NT2/D1 (cell line): ENCODE measurements at regions not wholly inside any gene's neighbourhood (a gene's known extent, or its start where the extent isn't known, plus 50 kb on each side); places are given as distances from the start of the nearest gene placed in this dataset.
A peak's percentile ranks its signal among the peaks of the same experiment; 100 is the strongest.

Experiments used
- DNase-seq: peaks from one replicate; pipeline ENCODE4 v3.0.0-alpha.2; 2011; ENCODE audit warnings: low read depth, low spot score
- H3K27me3 ChIP-seq: 2 replicates; pipeline ENCODE4 v1.6.0; 2011; ENCODE audit warnings: mild to moderate bottlenecking; ENCODE audit not compliant: insufficient read length, insufficient read depth
- H3K36me3 ChIP-seq: 2 replicates; pipeline ENCODE4 v1.6.1; 2011; ENCODE audit warnings: mild to moderate bottlenecking, low read length, mixed read lengths; ENCODE audit not compliant: insufficient read depth, insufficient read length
- H3K4me1 ChIP-seq: 2 replicates; pipeline ENCODE4 v1.5.1; 2011; ENCODE audit not compliant: insufficient read depth, insufficient read length
- H3K4me3 ChIP-seq: 2 replicates; pipeline ENCODE4 v1.5.1; 2011; ENCODE audit warnings: low read depth; ENCODE audit not compliant: insufficient read length
- H3K9ac ChIP-seq: 2 replicates; pipeline ENCODE4 v1.6.0; 2011; ENCODE audit warnings: low read depth; ENCODE audit not compliant: insufficient read length
- H3K9me3 ChIP-seq: 2 replicates; pipeline ENCODE4 v1.5.1; 2011; ENCODE audit warnings: mild to moderate bottlenecking, low read length; ENCODE audit not compliant: insufficient read depth
- SUZ12 ChIP-seq: IDR thresholded peaks from 2 replicates; pipeline ENCODE4 v1.6.1; 2011; ENCODE audit not compliant: insufficient read length, insufficient read depth; ENCODE audit errors: extremely low read depth
- YY1 ChIP-seq: IDR thresholded peaks from 2 replicates; pipeline ENCODE4 v1.6.1; 2011; ENCODE audit not compliant: insufficient read length, insufficient read depth
- ZNF274 ChIP-seq: IDR thresholded peaks from 2 replicates; pipeline ENCODE4 v1.6.1; 2011; ENCODE audit warnings: mild to moderate bottlenecking, low read depth, low read length

GRCh38 chr1:11350265-11350664 is 77.3 kb downstream of the UBIAD1 start:
- H3K9ac ChIP-seq, result no peak overlapping the region
- peaks cover 12% of the 10 kb centered on the region for H3K27me3 ChIP-seq
- TF ChIP-seq YY1 (no peak), SUZ12 (no peak), ZNF274 (no peak)
- H3K4me3 ChIP-seq, result no peak overlapping the region
- peaks cover 17% of the 10 kb centered on the region; the same call in 1 of the 2 replicates for H3K9me3 ChIP-seq
- peaks cover 9% of the 10 kb centered on the region for H3K4me1 ChIP-seq
- DNase-seq, result no peak
- no peaks in the 10 kb centered on the region for H3K36me3 ChIP-seq

- no peak overlapping the region for H3K9ac ChIP-seq
- peaks cover 17% of the 10 kb centered on the region; the same call in 1 of the 2 replicates for H3K9me3 ChIP-seq
- DNase-seq, result no peak
- H3K4me1 ChIP-seq, result peaks cover 12% of the 10 kb centered on the region
- peaks cover 20% of the 10 kb centered on the region for H3K27me3 ChIP-seq
- H3K4me3 ChIP-seq, result no peak overlapping the region
- no peaks in the 10 kb centered on the region for H3K36me3 ChIP-seq
- TF ChIP-seq SUZ12, result no peak
- TF ChIP-seq ZNF274, result no peak
- TF ChIP-seq YY1, result no peak
Measured at GRCh38 chr1:11352058-11352715, 79.2 kb downstream of the UBIAD1 start.

DNA sequence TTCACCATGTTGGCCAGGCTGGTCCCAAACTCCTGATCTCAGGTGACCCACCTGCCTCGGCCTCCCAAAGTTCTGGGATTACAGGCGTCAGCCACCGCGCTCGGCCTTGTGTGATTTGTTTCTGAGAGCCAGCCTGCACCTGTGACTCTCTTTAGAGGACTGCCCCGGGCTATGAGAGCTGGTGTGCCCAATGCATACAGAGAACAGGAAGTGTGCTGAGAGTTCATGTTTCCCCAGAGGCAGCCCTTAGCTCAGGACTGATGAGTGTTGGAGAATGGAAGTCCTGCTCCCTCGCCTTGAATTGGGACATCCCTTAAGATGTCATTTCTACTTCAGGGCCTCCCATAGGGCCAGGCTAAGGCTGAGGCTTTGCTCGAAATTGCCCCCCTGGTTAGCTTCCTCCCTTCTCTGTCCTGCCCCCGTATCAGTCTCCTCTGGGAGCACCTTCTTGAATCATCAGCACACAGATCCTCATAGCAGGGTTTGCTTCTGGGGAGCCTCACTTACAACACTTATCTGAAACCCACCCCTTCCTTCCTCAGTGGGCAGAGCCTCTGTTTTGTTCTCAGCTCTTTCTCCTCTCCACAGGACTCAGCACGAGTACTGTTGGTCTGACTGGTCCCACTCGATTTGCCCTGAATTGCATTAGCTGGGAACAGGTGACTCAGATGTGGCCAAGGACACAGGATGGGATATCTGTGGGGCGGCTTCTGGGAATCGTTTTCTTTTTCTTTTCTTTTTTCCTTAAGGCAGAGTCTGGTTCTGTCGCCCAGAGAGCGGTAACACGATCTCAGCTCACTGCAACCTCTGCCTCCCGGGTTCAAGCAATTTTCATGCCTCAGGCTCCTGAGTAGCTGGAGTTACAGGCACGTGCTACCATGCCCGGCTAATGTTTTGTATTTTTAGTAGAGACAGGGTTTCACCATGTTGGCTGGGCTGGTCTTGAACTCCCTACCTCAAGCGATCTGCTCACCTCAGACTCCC is 80.1 kb downstream of the UBIAD1 start:
- TF ChIP-seq YY1 (no peak), SUZ12 (no peak), ZNF274 (no peak)
- Histone ChIP-seq H3K9ac (no peak overlapping the region), H3K27me3 (peaks cover 28% of the 10 kb centered on the region), H3K9me3 (peaks cover 17% of the 10 kb centered on the region; the same call in 1 of the 2 replicates), H3K4me3 (no peak overlapping the region), H3K36me3 (no peaks in the 10 kb centered on the region), H3K4me1 (peaks cover 12% of the 10 kb centered on the region)
- no peak for DNase-seq

DNA sequence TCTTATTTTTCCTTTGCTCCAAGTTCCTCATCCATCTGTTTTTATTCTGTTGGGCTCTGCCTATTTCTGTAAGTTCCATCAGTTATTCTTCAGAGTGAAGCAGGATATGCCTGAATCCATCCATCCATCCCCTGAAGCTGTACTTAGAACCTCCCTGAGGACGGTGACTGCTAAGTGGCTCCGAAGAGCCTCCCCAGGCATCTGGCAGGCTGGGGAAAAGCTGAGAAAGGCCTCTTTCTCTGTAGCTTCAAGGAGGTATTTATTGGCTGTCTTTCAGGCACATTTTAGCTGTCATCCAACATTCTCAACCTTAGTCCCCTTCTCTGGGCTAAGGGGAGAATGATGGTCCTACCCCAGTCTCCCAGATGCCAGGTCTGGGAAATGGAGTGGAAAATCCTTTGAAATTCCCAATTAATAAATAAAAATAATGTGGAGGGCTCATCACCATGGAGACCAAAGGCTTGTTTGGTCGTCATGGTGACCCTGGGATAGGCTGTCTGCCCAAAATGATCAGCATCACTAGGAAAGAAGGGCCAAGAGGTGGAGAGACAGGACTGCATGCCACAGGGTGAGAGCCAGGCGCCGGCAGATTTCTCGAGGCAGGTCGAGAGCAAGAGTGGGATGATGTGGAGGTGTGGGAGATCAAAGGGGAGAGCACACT is 82.0 kb downstream of the UBIAD1 start:
- no peak overlapping the region for H3K9ac ChIP-seq
- H3K4me3 ChIP-seq, result no peak overlapping the region
- no peaks in the 10 kb centered on the region for H3K36me3 ChIP-seq
- TF ChIP-seq YY1 (no peak), ZNF274 (no peak), SUZ12 (no peak)
- peaks cover 47% of the 10 kb centered on the region for H3K27me3 ChIP-seq
- H3K9me3 ChIP-seq, result peaks cover 13% of the 10 kb centered on the region; the same call in 1 of the 2 replicates
- peaks cover 12% of the 10 kb centered on the region for H3K4me1 ChIP-seq
- no peak for DNase-seq

DNA sequence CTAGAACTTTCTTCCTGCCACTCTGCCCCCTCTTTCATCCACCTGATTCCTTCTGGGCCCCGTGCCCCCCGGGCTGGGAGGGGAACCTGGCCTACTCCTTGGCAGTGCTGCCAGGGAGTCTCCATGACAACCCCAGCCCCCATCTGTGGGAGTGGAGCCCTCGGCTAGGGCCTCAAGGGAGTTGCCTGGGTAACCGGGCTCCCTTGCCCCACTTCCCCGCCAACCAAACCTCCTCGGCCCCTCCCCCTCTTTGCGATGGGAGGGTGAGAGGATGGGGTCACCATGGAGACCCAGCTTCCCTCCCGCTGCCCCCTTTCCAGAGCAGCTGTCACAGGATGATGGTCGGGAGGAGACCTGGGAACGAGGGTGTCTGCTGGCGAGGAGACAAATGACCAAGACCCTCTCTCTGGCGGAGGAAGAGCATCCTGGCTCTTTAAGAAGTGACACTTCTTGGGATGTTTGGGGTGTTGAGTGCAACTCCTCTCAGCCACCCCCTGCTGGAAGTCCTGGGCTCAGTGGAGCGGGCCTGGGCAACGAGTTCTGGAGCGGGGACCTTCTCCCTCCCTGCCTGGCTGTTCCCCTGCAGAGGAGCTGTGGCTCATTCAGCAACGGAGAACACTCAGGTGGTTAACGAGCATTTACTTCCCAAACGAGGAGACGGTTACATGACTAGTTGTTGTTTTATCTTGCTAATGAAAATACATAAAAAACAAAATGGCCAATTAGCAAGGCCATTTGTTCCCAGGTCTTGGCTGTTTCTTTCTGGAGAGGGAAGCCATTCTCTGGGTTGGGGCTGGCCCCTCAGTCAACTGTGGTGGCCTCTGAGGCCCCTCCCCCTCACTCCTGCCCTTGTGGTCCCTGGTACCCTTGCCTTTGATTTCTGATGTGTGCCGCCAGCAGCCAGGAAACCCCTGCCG is 82.8 kb downstream of the UBIAD1 start:
- Histone ChIP-seq H3K9ac (no peak overlapping the region), H3K4me3 (no peak overlapping the region), H3K36me3 (no peaks in the 10 kb centered on the region), H3K27me3 (peaks cover 50% of the 10 kb centered on the region), H3K9me3 (peaks cover 7% of the 10 kb centered on the region; the same call in 1 of the 2 replicates), H3K4me1 (peaks cover 12% of the 10 kb centered on the region)
- DNase-seq, result peak; percentile 52
- no peak for TF ChIP-seq ZNF274
- no peak for TF ChIP-seq YY1
- no peak for TF ChIP-seq SUZ12

- no peak for DNase-seq
- H3K36me3 ChIP-seq, result no peaks in the 10 kb centered on the region
- H3K9ac ChIP-seq, result no peak overlapping the region
- no peak overlapping the region for H3K4me3 ChIP-seq
- TF ChIP-seq ZNF274 (no peak), SUZ12 (no peak), YY1 (no peak)
- no peaks in the 10 kb centered on the region for H3K9me3 ChIP-seq
- peaks cover 50% of the 10 kb centered on the region for H3K27me3 ChIP-seq
- peaks cover 12% of the 10 kb centered on the region for H3K4me1 ChIP-seq
Measured at GRCh38 chr1:11357276-11357675, 84.3 kb downstream of the UBIAD1 start.
